ENCODE measurements at regions not wholly inside any gene's neighbourhood (a gene's known extent, or its start where the extent isn't known, plus 50 kb on each side); places are given as distances from the start of the nearest gene placed in this dataset.

GRCh38 chr4:24015782-24016181 is 125.9 kb upstream of the PPARGC1A start:
- in situ Hi-C loops (cut with HindIII; ENCODE audit: low sequenced_read_pairs) = no loop called here

- in situ Hi-C loops (cut with HindIII; ENCODE audit: low sequenced_read_pairs) = loop anchor here (5.0 kb wide), 1 partner anchor 47 kb away; no protein-coding TSS in a partner anchor
Observed at GRCh38 chr4:24013668-24014422, 124.0 kb upstream of the PPARGC1A start.

GRCh38 chr4:24010994-24011393 is 121.1 kb upstream of the PPARGC1A start:
- in situ Hi-C loops (cut with HindIII; ENCODE audit: low sequenced_read_pairs) = loop anchor here (5.0 kb wide), 1 partner anchor 44 kb away; no protein-coding TSS in a partner anchor

- in situ Hi-C loops (cut with HindIII; ENCODE audit: low sequenced_read_pairs) = loop anchor here (5.0 kb wide), 1 partner anchor 43 kb away; no protein-coding TSS in a partner anchor
Observed at GRCh38 chr4:24010573-24010972, 120.7 kb upstream of the PPARGC1A start.

GRCh38 chr4:24007860-24008261 is 118.0 kb upstream of the PPARGC1A start:
- in situ Hi-C loops (cut with HindIII; ENCODE audit: low sequenced_read_pairs) = no loop called here

- in situ Hi-C loops (cut with HindIII; ENCODE audit: low sequenced_read_pairs) = no loop called here
Observed at GRCh38 chr4:24006269-24006668, 116.4 kb upstream of the PPARGC1A start.

GRCh38 chr4:24003926-24004325 is 114.1 kb upstream of the PPARGC1A start:
- in situ Hi-C loops (cut with HindIII; ENCODE audit: low sequenced_read_pairs) = no loop called here

GRCh38 chr4:24003496-24003895 is 113.6 kb upstream of the PPARGC1A start:
- in situ Hi-C loops (cut with HindIII; ENCODE audit: low sequenced_read_pairs) = no loop called here

GRCh38 chr4:24002330-24002966 is 112.6 kb upstream of the PPARGC1A start:
- in situ Hi-C loops (cut with HindIII; ENCODE audit: low sequenced_read_pairs) = no loop called here

GRCh38 chr4:24001486-24002329 is 111.9 kb upstream of the PPARGC1A start:
- in situ Hi-C loops (cut with HindIII; ENCODE audit: low sequenced_read_pairs) = no loop called here

- in situ Hi-C loops (cut with HindIII; ENCODE audit: low sequenced_read_pairs) = no loop called here
Observed at GRCh38 chr4:24000470-24000831, 110.6 kb upstream of the PPARGC1A start.

- in situ Hi-C loops (cut with HindIII; ENCODE audit: low sequenced_read_pairs) = no loop called here
Observed at GRCh38 chr4:23999714-24000469, 110.0 kb upstream of the PPARGC1A start.

- in situ Hi-C loops (cut with HindIII; ENCODE audit: low sequenced_read_pairs) = no loop called here
Observed at GRCh38 chr4:23993373-23993772, 103.5 kb upstream of the PPARGC1A start.

GRCh38 chr4:23991444-23991843 is 101.6 kb upstream of the PPARGC1A start:
- in situ Hi-C loops (cut with HindIII; ENCODE audit: low sequenced_read_pairs) = no loop called here

- in situ Hi-C loops (cut with HindIII; ENCODE audit: low sequenced_read_pairs) = no loop called here
Observed at GRCh38 chr4:23986270-23986669, 96.4 kb upstream of the PPARGC1A start.

- in situ Hi-C loops (cut with HindIII; ENCODE audit: low sequenced_read_pairs) = no loop called here
Observed at GRCh38 chr4:23981328-23981727, 91.5 kb upstream of the PPARGC1A start.

- in situ Hi-C loops (cut with HindIII; ENCODE audit: low sequenced_read_pairs) = no loop called here
Observed at GRCh38 chr4:23979534-23979933, 89.7 kb upstream of the PPARGC1A start.

GRCh38 chr4:23978002-23978401 is 88.2 kb upstream of the PPARGC1A start:
- in situ Hi-C loops (cut with HindIII; ENCODE audit: low sequenced_read_pairs) = no loop called here

- in situ Hi-C loops (cut with HindIII; ENCODE audit: low sequenced_read_pairs) = no loop called here
Observed at GRCh38 chr4:23976423-23976822, 86.6 kb upstream of the PPARGC1A start.

GRCh38 chr4:23973308-23973855 is 83.5 kb upstream of the PPARGC1A start:
- in situ Hi-C loops (cut with HindIII; ENCODE audit: low sequenced_read_pairs) = no loop called here
